ENCODE measurements at regions not wholly inside any gene's neighbourhood (a gene's known extent, or its start where the extent isn't known, plus 50 kb on each side); places are given as distances from the start of the nearest gene placed in this dataset.
"Not testable (repeated sequence)": the region's sequence is repeated elsewhere in the genome, so short reads cannot be mapped to it uniquely, and the experiment has no call there.

DNA sequence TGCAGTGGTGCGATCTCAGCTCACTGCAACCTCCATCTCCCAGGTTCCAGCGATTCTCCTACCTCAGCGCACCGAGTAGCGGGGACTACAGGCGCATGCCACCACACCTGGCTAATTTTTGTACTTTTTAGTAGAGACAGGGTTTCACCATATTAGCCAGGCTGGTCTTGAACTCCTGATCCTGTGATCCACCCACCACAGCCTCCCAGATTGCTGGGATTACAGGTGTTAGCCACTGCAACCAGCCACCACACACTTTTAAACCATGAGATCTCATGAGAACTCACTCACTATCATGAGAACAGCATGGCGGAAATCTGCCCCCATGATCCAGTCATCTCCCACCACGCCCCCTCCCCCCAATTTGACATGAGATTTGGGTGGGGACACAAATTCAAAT, 636.9 kb downstream of the MCTP2 start:
- TF ChIP-seq, protein P1, sequence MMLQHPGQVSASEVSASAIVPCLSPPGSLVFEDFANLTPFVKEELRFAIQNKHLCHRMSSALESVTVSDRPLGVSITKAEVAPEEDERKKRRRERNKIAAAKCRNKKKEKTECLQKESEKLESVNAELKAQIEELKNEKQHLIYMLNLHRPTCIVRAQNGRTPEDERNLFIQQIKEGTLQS (IDR thresholded peaks at IDR 0.05; ENCODE audit: insufficient read depth, low read depth, low read length), result not testable (repeated sequence)
- not testable (repeated sequence) for TF ChIP-seq POLR2AphosphoS5 (IDR thresholded peaks at IDR 0.05; ENCODE audit: low read depth, low read length); CHD2 (IDR thresholded peaks at IDR 0.05; ENCODE audit: low read length); RXRA (IDR thresholded peaks at IDR 0.05; ENCODE audit: insufficient read depth, low read depth, low read length); ZNF274 (IDR thresholded peaks at IDR 0.05; ENCODE audit: borderline replicate concordance, extremely low read depth, low read length); POLR2A (IDR thresholded peaks at IDR 0.05; ENCODE audit: control extremely low read depth in 1 of 2, low read depth in 2 of 2, low read length in 2 of 2); PHF8 (conservative IDR thresholded peaks at IDR 0.05; ENCODE audit: low read depth, low read length); JUN (IDR thresholded peaks at IDR 0.05; ENCODE audit: low read depth, low read length); SIX5 (IDR thresholded peaks at IDR 0.05; ENCODE audit: low read depth, low read length)
- TF ChIP-seq, protein P2, sequence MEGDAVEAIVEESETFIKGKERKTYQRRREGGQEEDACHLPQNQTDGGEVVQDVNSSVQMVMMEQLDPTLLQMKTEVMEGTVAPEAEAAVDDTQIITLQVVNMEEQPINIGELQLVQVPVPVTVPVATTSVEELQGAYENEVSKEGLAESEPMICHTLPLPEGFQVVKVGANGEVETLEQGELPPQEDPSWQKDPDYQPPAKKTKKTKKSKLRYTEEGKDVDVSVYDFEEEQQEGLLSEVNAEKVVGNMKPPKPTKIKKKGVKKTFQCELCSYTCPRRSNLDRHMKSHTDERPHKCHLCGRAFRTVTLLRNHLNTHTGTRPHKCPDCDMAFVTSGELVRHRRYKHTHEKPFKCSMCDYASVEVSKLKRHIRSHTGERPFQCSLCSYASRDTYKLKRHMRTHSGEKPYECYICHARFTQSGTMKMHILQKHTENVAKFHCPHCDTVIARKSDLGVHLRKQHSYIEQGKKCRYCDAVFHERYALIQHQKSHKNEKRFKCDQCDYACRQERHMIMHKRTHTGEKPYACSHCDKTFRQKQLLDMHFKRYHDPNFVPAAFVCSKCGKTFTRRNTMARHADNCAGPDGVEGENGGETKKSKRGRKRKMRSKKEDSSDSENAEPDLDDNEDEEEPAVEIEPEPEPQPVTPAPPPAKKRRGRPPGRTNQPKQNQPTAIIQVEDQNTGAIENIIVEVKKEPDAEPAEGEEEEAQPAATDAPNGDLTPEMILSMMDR (IDR thresholded peaks at IDR 0.05; ENCODE audit: control extremely low read depth in 1 of 3, insufficient read depth in 1 of 3, low read depth in 1 of 3, low read length in 3 of 3), result not testable (repeated sequence)
- TF ChIP-seq, protein P3, sequence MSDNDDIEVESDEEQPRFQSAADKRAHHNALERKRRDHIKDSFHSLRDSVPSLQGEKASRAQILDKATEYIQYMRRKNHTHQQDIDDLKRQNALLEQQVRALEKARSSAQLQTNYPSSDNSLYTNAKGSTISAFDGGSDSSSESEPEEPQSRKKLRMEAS (IDR thresholded peaks at IDR 0.05), result not testable (repeated sequence)

Data from H1 (cell line).